Endothelial cell of umbilical vein (primary cell): ENCODE measurements at regions not wholly inside any gene's neighbourhood (a gene's known extent, or its start where the extent isn't known, plus 50 kb on each side); places are given as distances from the start of the nearest gene placed in this dataset.

ENCODE experiments used
- BruUV-seq: library from RNA; stranded (reverse); fragments of 400-500 nt; replicated peaks from 2 replicates; lab custom pipeline; 2021; lab: Mats Ljungman, UMichigan
- CTCF ChIA-PET: fragments of 300-600, 350-600 bp; sonication (Branson Sonifier 250); formaldehyde crosslinking; loops from one replicate; lab custom pipeline; 2021; ENCODE audit warnings: antibody characterized with exemption, inconsistent platforms; lab: Charles Lee
- POLR2A ChIA-PET: fragments of 300-600, 350-600 bp; sonication (Branson Sonifier 250); formaldehyde crosslinking; loops from one replicate; lab custom pipeline; 2021; ENCODE audit warnings: antibody characterized with exemption, inconsistent platforms; lab: Charles Lee
- DNase-seq: peaks from one replicate; pipeline ENCODE4 v3.0.0-alpha.2; 2011; ENCODE audit warnings: low read depth, low spot score
- FAIRE-seq: peaks from 2 replicates; lab custom pipeline; 2011; peaks lifted over from hg19 to GRCh38; lab: Jason Lieb, UNC
- H2AFZ ChIP-seq: 2 replicates; pipeline ENCODE4 v1.6.0; 2012; ENCODE audit warnings: low read depth, low read length, control low read depth, inconsistent platforms
- H3K27ac ChIP-seq: 2 replicates; pipeline ENCODE4 v1.5.1; 2011; ENCODE audit warnings: low read depth, mild to moderate bottlenecking, control low read depth, low read length, moderate library complexity; ENCODE audit not compliant: insufficient read depth
- H3K27me3 ChIP-seq, 2 experiments: 2 replicates each; pipeline versions ENCODE4 v1.6.0 to v1.6.1; 2011; ENCODE audit warnings: low read length in 2 of 2, mixed read lengths in 1 of 2; ENCODE audit not compliant: control insufficient read depth in 2 of 2, insufficient read depth in 2 of 2
- H3K36me3 ChIP-seq, 2 experiments: 2 replicates in 1 of 2; 3 replicates in 1 of 2; pipeline ENCODE4 v1.5.1; 2011; ENCODE audit warnings: low read length in 2 of 2, mild to moderate bottlenecking in 1 of 2, moderate library complexity in 1 of 2; ENCODE audit not compliant: control insufficient read depth in 2 of 2, insufficient read depth in 2 of 2; ENCODE audit errors: extremely low read depth in 1 of 2
- H3K4me1 ChIP-seq: 3 replicates; pipeline ENCODE4 v1.5.1; 2011; ENCODE audit warnings: mild to moderate bottlenecking, low read length; ENCODE audit not compliant: control insufficient read depth, insufficient read depth; ENCODE audit errors: extremely low read depth
- H3K4me2 ChIP-seq: 2 replicates; pipeline ENCODE4 v1.6.1; 2011; ENCODE audit warnings: low read length, control low read depth, mixed read lengths; ENCODE audit not compliant: insufficient read depth
- H3K4me3 ChIP-seq, 3 experiments: fragments of 200-600 bp in 1 of 3; sonication (generic), shearing (Covaris generic) in 1 of 3; replicated peaks in 1 of 3; 2 replicates each; pipeline ENCODE4 v1.5.1; 2011 to 2016; ENCODE audit warnings: control low read depth in 3 of 3, low read length in 3 of 3, mild to moderate bottlenecking in 2 of 3, inconsistent platforms in 1 of 3, low read depth in 1 of 3, moderate library complexity in 1 of 3; ENCODE audit not compliant: insufficient read depth in 1 of 3
- H3K79me2 ChIP-seq: 2 replicates; pipeline ENCODE4 v1.6.0; 2012; ENCODE audit warnings: low read length, inconsistent platforms; ENCODE audit not compliant: control insufficient read depth, insufficient read depth
- H3K9ac ChIP-seq: replicated peaks from 2 replicates; pipeline ENCODE3; 2011; ENCODE audit warnings: low read length, control low read depth; ENCODE audit not compliant: insufficient read depth; ENCODE audit errors: extremely low read depth
- H3K9me1 ChIP-seq: replicated peaks from 3 replicates; pipeline ENCODE4 v1.6.0; 2011; ENCODE audit warnings: mild to moderate bottlenecking, low read length; ENCODE audit not compliant: control insufficient read depth, insufficient read depth; ENCODE audit errors: extremely low read depth
- H3K9me3 ChIP-seq: replicated peaks from 2 replicates; pipeline ENCODE4 v1.5.1; 2012; ENCODE audit warnings: low read length, inconsistent platforms; ENCODE audit not compliant: control insufficient read depth, insufficient read depth
- H4K20me1 ChIP-seq: replicated peaks from 2 replicates; pipeline ENCODE3; 2011; ENCODE audit warnings: mild to moderate bottlenecking, low read length; ENCODE audit not compliant: control insufficient read depth, insufficient read depth; ENCODE audit errors: extremely low read depth
- EZH2 ChIP-seq: IDR thresholded peaks from 2 replicates; pipeline ENCODE4 v1.6.1; 2012; ENCODE audit warnings: borderline replicate concordance, low read depth, mild to moderate bottlenecking, moderate library complexity, low read length, inconsistent platforms; ENCODE audit not compliant: severe bottlenecking
- FOS ChIP-seq: IDR thresholded peaks from 2 replicates; pipeline ENCODE4 v1.6.1; 2011; ENCODE audit warnings: mild to moderate bottlenecking, low read length, moderate library complexity, borderline replicate concordance; ENCODE audit not compliant: insufficient read depth
- GATA2 ChIP-seq: IDR thresholded peaks from 2 replicates; pipeline ENCODE4 v1.7.0; 2011; ENCODE audit warnings: low read depth, mild to moderate bottlenecking, moderate library complexity, mixed read lengths, low read length; ENCODE audit not compliant: insufficient read length, insufficient read depth
- JUN ChIP-seq: IDR thresholded peaks from 2 replicates; pipeline ENCODE4 v1.6.1; 2011; ENCODE audit warnings: borderline replicate concordance, low read depth; ENCODE audit not compliant: insufficient read length, insufficient read depth
- POLR2A ChIP-seq: IDR thresholded peaks from 2 replicates; pipeline ENCODE4 v1.6.1; 2012; ENCODE audit warnings: low read depth, mild to moderate bottlenecking, control low read depth, low read length
- POLR2AphosphoS5 ChIP-seq: IDR thresholded peaks from 2 replicates; pipeline ENCODE4 v1.6.1; 2012; ENCODE audit warnings: low read depth, mild to moderate bottlenecking, control low read depth, low read length, moderate library complexity; ENCODE audit not compliant: insufficient read depth
- dilution Hi-C: fragments of 300-500 bp; cut with MboI; formaldehyde crosslinking; loops from one replicate; pipeline ENCODE4 v1.15.0; 2019; ENCODE audit warnings: low sequenced_read_pairs; ENCODE audit not compliant: extremely low pct_ligation_motif_present
- intact Hi-C: fragments of 100-400 bp; cut with micrococcal nuclease; formaldehyde crosslinking; loops from one replicate; pipeline ENCODE4 v1.10.0; 2022
- TF ChIP-seq, protein P1 (sequence below), 2 donors: IDR thresholded peaks; 1 replicate in 1 of 2; 2 replicates in 1 of 2; pipeline ENCODE4 v1.5.1; 2011; ENCODE audit warnings: low read length in 2 of 2, mild to moderate bottlenecking in 2 of 2, moderate library complexity in 2 of 2, control low read depth in 1 of 2, inconsistent platforms in 1 of 2, low read depth in 1 of 2; ENCODE audit not compliant: insufficient read depth in 1 of 2; ENCODE audit errors: extremely low read depth in 1 of 2

DNA sequence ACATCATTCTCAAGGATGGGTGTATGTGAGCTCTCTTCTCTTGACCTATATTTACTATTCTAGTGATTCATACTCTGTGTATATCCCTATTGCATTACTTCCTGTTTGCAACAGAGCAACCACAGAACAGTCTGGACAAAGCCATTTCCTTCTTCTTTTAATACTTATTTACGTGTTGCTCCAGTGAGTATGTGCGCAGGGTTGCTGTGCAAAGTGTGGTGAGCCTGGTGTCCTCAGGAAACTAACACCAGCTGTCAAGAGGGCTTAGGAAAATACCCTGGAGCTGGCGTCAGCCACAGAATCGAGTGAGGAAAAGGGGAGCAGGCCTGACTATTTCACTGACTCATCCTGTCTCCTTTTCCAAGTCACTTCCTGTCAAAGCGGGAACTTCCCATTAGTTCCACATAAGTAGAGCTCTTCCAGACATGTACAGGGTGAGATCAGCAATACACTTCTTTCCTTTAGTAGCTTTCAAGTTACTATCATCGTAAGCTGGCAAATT, 214.1 kb upstream of the COPS8 start:
- no peaks in the 10 kb centered on the region for H3K27me3 ChIP-seq
- H3K9me1 ChIP-seq = no peaks in the 10 kb centered on the region
- no peak overlapping the region for H3K4me3 ChIP-seq
- POLR2A ChIA-PET = interaction anchor here (0.9 to 1.9 kb wide), 4 partner anchors 15 to 76 kb away, joined by 3 to 5 read pairs (median 4); no protein-coding TSS in a partner anchor
- H3K4me2 ChIP-seq = peak overlapping the region; percentile 14
- no peaks in the 10 kb centered on the region for H3K9me3 ChIP-seq
- H4K20me1 ChIP-seq = no peaks in the 10 kb centered on the region
- no peaks in the 10 kb centered on the region for H3K79me2 ChIP-seq
- peaks cover 35% of the 10 kb centered on the region for H3K4me1 ChIP-seq
- peak overlapping the region; percentile 54 for H3K9ac ChIP-seq
- TF ChIP-seq FOS = peak; percentile 96
- TF ChIP-seq POLR2AphosphoS5 = peak; percentile 62
- TF ChIP-seq GATA2 = peak; percentile 62
- TF ChIP-seq JUN = peak; percentile 74
- TF ChIP-seq EZH2 = no peak
- no peak for TF ChIP-seq POLR2A
- TF ChIP-seq, protein P1, sequence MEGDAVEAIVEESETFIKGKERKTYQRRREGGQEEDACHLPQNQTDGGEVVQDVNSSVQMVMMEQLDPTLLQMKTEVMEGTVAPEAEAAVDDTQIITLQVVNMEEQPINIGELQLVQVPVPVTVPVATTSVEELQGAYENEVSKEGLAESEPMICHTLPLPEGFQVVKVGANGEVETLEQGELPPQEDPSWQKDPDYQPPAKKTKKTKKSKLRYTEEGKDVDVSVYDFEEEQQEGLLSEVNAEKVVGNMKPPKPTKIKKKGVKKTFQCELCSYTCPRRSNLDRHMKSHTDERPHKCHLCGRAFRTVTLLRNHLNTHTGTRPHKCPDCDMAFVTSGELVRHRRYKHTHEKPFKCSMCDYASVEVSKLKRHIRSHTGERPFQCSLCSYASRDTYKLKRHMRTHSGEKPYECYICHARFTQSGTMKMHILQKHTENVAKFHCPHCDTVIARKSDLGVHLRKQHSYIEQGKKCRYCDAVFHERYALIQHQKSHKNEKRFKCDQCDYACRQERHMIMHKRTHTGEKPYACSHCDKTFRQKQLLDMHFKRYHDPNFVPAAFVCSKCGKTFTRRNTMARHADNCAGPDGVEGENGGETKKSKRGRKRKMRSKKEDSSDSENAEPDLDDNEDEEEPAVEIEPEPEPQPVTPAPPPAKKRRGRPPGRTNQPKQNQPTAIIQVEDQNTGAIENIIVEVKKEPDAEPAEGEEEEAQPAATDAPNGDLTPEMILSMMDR (IDR thresholded peaks at IDR 0.05; ENCODE audit: extremely low read depth in 1 of 2, insufficient read depth in 1 of 2, low read depth in 1 of 2, low read length in 2 of 2) = no peak
- DNase-seq = peak; percentile 96
- peak overlapping the region; percentile 92 for H3K27ac ChIP-seq
- dilution Hi-C loops = no loop called here
- intact Hi-C loops = loop anchor here (1.0 to 5.0 kb wide), 9 partner anchors 16 to 364 kb away; a partner anchor contains a TSS
- CTCF ChIA-PET = interaction anchor here (1.0 to 1.9 kb wide), 12 partner anchors 14 to 700 kb away, joined by 3 to 4 read pairs (median 3); partner anchors contain the start of gene ACKR3
- H3K36me3 ChIP-seq = no peaks in the 10 kb centered on the region
- FAIRE-seq = peak; percentile 88
- H2AFZ ChIP-seq = no peak overlapping the region
- BruUV-seq = no TSS peak
